Ovary (tissue), 7 donors: ENCODE measurements at regions not wholly inside any gene's neighbourhood (a gene's known extent, or its start where the extent isn't known, plus 50 kb on each side); places are given as distances from the start of the nearest gene placed in this dataset.

Experiments
- DNase-seq, 5 donors: peaks; one replicate each; pipeline ENCODE4 v3.0.0-alpha.2; 2019 to 2020
- H3K27ac ChIP-seq, 2 donors: fragments of 200-600 bp; one replicate each; pipeline versions ENCODE4 v1.5.1 to v1.8.0; 2019 to 2022
- H3K27me3 ChIP-seq: fragments of 200-600 bp; one replicate; pipeline ENCODE4 v1.8.0; 2022
- H3K36me3 ChIP-seq: fragments of 200-600 bp; sonication (generic); one replicate; pipeline ENCODE4 v1.5.1; 2019
- H3K4me1 ChIP-seq: one replicate; pipeline ENCODE4 v1.8.1; 2013; ENCODE audit warnings: mild to moderate bottlenecking, moderate library complexity; ENCODE audit not compliant: insufficient read depth
- H3K4me3 ChIP-seq: fragments of 200-600 bp; sonication (generic); one replicate; pipeline ENCODE4 v1.5.1; 2017
- H3K9me3 ChIP-seq, 2 donors: fragments of 200-600 bp in 1 of 2; sonication (generic) in 1 of 2; one replicate each; pipeline versions ENCODE4 v1.5.1 to v1.8.1; 2013 to 2019; ENCODE audit warnings: mild to moderate bottlenecking in 1 of 2, moderate library complexity in 1 of 2
- CTCF ChIP-seq, 3 donors: fragments of 450-650 bp in 2 of 3; fragments of 200-600 bp in 1 of 3; IDR thresholded peaks; one replicate each; pipeline versions ENCODE4 v1.5.1 to v1.8.0; 2016 to 2022; ENCODE audit warnings: antibody characterized with exemption in 3 of 3, mild to moderate bottlenecking in 1 of 3
- EP300 ChIP-seq: sonication (generic); formaldehyde crosslinking; IDR thresholded peaks from one replicate; pipeline ENCODE4 v1.6.1; 2017; ENCODE audit warnings: antibody characterized with exemption
- POLR2A ChIP-seq: fragments of 450-650 bp; IDR thresholded peaks from one replicate; pipeline ENCODE4 v1.6.1; 2017; ENCODE audit warnings: antibody characterized with exemption, mild to moderate bottlenecking, moderate library complexity
- WGBS, 3 donors: extraction: QIAGEN DNeasy Blood & Tissue Kit in 1 of 3; methylation state at CpG; one replicate each; pipeline versions ENCODE4 v1.1.5 to v1.1.7; 2013 to 2017; 5-methylcytosine and 5-hydroxymethylcytosine counted together
- intact Hi-C, 4 donors: fragments of 100-400 bp; cut with DNase I; formaldehyde crosslinking; loops; one replicate each; pipeline versions ENCODE4 v1.11.0 to v1.15.1; 2022 to 2023
- donor health status: DM: no; HTN: no; CAD: no; lungs with moderate emphysema.
- donor health status: DM: no; HTN: no; CAD: no.
- donor health status: Bipolar disorder and iron deficiency.
- donor health status: DM: no; HTN: no; CAD: no.
- donor health status: DM: yes; HTN: yes; CAD: no.

- intact Hi-C loops, result no loop called here
- H3K4me3 ChIP-seq, result no peak overlapping the region
- 55 to 70% (median 56%) methylated on average over 1 of the region's 1 CpG for WGBS, 3 donors
- no peaks in the 10 kb centered on the region for H3K9me3 ChIP-seq
- no peaks in the 10 kb centered on the region for H3K27me3 ChIP-seq
- no peaks in the 10 kb centered on the region for H3K4me1 ChIP-seq
- no peaks in the 10 kb centered on the region for H3K36me3 ChIP-seq
- TF ChIP-seq CTCF (IDR thresholded peaks at IDR 0.05) (no peak), POLR2A (no peak), EP300 (no peak)
- no peak overlapping the region for H3K27ac ChIP-seq
- no peak for DNase-seq
Observed at GRCh38 chr5:148950892-148951291, 112.0 kb downstream of the SH3TC2 start.

GRCh38 chr5:148951612-148952011, 111.2 kb downstream of the SH3TC2 start:
- H3K27me3 ChIP-seq, result no peaks in the 10 kb centered on the region
- 71 to 82% (median 74%) methylated on average over 3 of the region's 3 CpGs for WGBS, 3 donors
- DNase-seq, result no peak
- intact Hi-C loops, result no loop called here
- no peaks in the 10 kb centered on the region for H3K4me1 ChIP-seq
- TF ChIP-seq EP300 (no peak), CTCF (IDR thresholded peaks at IDR 0.05) (no peak), POLR2A (no peak)
- no peaks in the 10 kb centered on the region for H3K9me3 ChIP-seq
- no peak overlapping the region for H3K27ac ChIP-seq
- H3K4me3 ChIP-seq, result no peak overlapping the region
- no peaks in the 10 kb centered on the region for H3K36me3 ChIP-seq

DNA sequence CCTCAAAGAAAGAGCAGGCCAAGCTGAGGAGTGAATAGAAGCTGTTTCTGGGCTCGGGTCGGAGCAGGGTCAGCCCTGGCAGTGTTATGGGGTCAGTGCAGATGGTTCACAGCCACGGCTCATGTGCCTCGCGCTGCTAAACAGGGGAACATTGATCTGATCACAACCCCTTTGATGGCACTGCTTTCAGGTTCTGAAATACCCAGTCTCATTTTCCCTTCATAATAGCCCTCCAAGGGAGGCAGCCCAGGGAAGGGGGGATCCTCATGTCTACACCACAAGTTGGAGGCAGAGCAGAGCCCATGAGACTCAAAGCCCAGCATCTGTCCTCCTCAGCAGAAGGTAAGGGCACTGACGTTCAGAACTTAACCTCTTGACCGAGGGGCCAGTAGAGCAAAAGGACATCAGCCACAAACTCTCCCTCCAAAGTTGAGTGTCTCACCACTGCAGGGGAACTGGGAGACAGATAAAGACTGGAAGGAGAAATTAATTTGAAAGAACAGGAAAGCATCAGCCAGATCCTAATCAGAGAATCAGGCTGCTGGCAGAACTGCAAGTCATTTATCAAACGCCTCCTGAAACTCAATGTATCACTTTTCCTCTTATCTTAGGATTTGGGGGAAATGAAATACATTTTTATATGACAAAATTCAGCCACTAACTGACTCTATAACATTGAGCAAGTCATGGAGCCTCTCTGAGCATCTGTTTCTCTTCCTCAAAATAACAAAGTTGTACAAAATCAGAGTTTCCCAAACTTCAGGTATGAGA, 110.6 kb downstream of the SH3TC2 start:
- no peak for DNase-seq
- whole genome bisulfite sequencing, 3 donors, result 49 to 63% (median 50%) methylated on average over 8 of the region's 8 CpGs
- H3K27ac ChIP-seq, result no peak overlapping the region

DNA sequence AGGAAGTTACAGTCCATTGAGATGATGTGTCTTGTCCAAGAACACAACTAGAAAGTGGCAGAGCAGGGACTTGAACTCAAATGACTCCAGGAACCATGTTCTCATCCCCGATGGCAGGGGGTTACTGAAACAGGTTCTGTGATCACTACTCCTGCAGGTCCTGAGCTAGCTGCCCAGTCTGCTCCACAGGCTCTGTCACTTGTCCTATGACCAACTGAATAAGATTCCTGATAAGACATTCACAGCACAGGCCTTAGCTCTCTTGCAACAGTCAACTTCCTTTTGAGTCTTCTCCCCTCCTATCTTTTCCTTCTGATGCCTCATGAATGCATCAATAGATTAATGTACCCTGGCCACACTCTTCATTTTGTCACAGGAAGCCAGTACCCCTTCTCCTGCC, 109.2 kb downstream of the SH3TC2 start:
- Histone ChIP-seq H3K27me3 (no peaks in the 10 kb centered on the region), H3K9me3 (no peaks in the 10 kb centered on the region), H3K27ac (no peak overlapping the region), H3K4me3 (no peak overlapping the region), H3K4me1 (no peaks in the 10 kb centered on the region), H3K36me3 (no peaks in the 10 kb centered on the region)
- intact Hi-C loops, result no loop called here
- 86 to 92% (median 90%) methylated on average over 1 of the region's 1 CpG for WGBS, 3 donors
- TF ChIP-seq EP300 (no peak), POLR2A (no peak), CTCF (IDR thresholded peaks at IDR 0.05) (no peak)
- no peak for DNase-seq

More for the DNA sequence above, 110.6 kb downstream of the SH3TC2 start:
- intact Hi-C loops, result no loop called here
- H3K9me3 ChIP-seq, result no peaks in the 10 kb centered on the region
- no peaks in the 10 kb centered on the region for H3K36me3 ChIP-seq
- no peak overlapping the region for H3K4me3 ChIP-seq
- no peaks in the 10 kb centered on the region for H3K27me3 ChIP-seq
- no peak for TF ChIP-seq CTCF (IDR thresholded peaks at IDR 0.05)
- TF ChIP-seq EP300, result no peak
- no peak for TF ChIP-seq POLR2A
- no peaks in the 10 kb centered on the region for H3K4me1 ChIP-seq
